HCT116 (cell line): ENCODE measurements at regions not wholly inside any gene's neighbourhood (a gene's known extent, or its start where the extent isn't known, plus 50 kb on each side); places are given as distances from the start of the nearest gene placed in this dataset.

Experiments used
- EZH2 ChIP-seq: fragments of 200-600 bp; sonication (generic); IDR thresholded peaks from 2 replicates; pipeline ENCODE4 v1.6.1; 2017; ENCODE audit warnings: antibody characterized with exemption, mixed run types
- EZH2phosphoT487 ChIP-seq: fragments of 200-600 bp; IDR thresholded peaks from 2 replicates; pipeline ENCODE4 v1.6.1; 2018; ENCODE audit warnings: antibody characterized with exemption, borderline replicate concordance
- POLR2A ChIP-seq: IDR thresholded peaks from 2 replicates; pipeline ENCODE4 v1.7.0; 2011; ENCODE audit warnings: borderline replicate concordance; ENCODE audit not compliant: insufficient read depth, insufficient read length; ENCODE audit errors: extremely low read depth
- RAD21 ChIP-seq: IDR thresholded peaks from 2 replicates; pipeline ENCODE4 v1.6.1; 2012; ENCODE audit warnings: low read depth, mild to moderate bottlenecking
- TCF7L2 ChIP-seq: IDR thresholded peaks from 2 replicates; pipeline ENCODE4 v1.7.0; 2011; ENCODE audit warnings: borderline replicate concordance, inconsistent platforms; ENCODE audit not compliant: insufficient read depth, insufficient read length; ENCODE audit errors: extremely low read depth
- ZNF274 ChIP-seq: fragments of 200-500 bp; sonication (Bioruptor generic); IDR thresholded peaks from 2 replicates; pipeline ENCODE4 v1.6.1; 2014; ENCODE audit warnings: mild to moderate bottlenecking, low read depth, low read length, inconsistent platforms
- TF ChIP-seq, protein P1 (sequence below), 3 experiments: fragments of 200-600 bp in 1 of 3; sonication (generic) in 1 of 3; IDR thresholded peaks in 2 of 3; conservative IDR thresholded peaks in 1 of 3; 2 replicates each; pipeline ENCODE4 v1.5.1; 2012 to 2017; ENCODE audit warnings: low read depth in 2 of 3, low read length in 2 of 3, antibody characterized with exemption in 1 of 3, borderline replicate concordance in 1 of 3, control low read depth in 1 of 3, mild to moderate bottlenecking in 1 of 3, mixed read lengths in 1 of 3, mixed run types in 1 of 3, moderate library complexity in 1 of 3; ENCODE audit not compliant: insufficient read depth in 1 of 3
- TF ChIP-seq, protein P2 (sequence below): IDR thresholded peaks from 2 replicates; pipeline ENCODE4 v1.6.1; 2012; ENCODE audit warnings: low read depth
- TF ChIP-seq, protein P3 (sequence below): IDR thresholded peaks from 2 replicates; pipeline ENCODE4 v1.6.1; 2011; ENCODE audit warnings: mild to moderate bottlenecking, low read length, moderate library complexity; ENCODE audit not compliant: insufficient replicate concordance; ENCODE audit errors: extremely low read depth

DNA sequence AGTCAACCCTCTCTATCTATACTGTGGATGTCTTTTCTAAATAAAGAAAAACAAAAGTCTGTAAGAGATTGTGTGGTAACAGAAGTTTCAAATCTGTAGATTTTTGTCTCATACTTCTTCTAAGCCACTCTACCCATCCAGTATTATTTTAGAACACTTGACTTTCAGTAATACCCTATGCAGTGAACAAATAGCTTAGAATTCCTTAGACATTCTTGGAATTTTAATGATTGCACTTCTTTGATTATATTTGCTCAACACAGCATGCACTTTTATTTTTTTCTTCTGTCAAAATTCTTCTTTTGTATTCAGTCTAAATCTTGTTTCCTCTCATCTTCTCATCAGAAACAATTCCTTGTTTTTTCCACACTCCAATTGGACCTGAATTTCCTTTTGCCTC is 1080.2 kb downstream of the SUCLG1 start:
- no peak for TF ChIP-seq TCF7L2
- TF ChIP-seq, protein P1, sequence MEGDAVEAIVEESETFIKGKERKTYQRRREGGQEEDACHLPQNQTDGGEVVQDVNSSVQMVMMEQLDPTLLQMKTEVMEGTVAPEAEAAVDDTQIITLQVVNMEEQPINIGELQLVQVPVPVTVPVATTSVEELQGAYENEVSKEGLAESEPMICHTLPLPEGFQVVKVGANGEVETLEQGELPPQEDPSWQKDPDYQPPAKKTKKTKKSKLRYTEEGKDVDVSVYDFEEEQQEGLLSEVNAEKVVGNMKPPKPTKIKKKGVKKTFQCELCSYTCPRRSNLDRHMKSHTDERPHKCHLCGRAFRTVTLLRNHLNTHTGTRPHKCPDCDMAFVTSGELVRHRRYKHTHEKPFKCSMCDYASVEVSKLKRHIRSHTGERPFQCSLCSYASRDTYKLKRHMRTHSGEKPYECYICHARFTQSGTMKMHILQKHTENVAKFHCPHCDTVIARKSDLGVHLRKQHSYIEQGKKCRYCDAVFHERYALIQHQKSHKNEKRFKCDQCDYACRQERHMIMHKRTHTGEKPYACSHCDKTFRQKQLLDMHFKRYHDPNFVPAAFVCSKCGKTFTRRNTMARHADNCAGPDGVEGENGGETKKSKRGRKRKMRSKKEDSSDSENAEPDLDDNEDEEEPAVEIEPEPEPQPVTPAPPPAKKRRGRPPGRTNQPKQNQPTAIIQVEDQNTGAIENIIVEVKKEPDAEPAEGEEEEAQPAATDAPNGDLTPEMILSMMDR (IDR thresholded peaks at IDR 0.05 in 2 of 3, conservative IDR thresholded peaks at IDR 0.05 in 1 of 3; ENCODE audit: borderline replicate concordance in 1 of 3, insufficient read depth in 1 of 3, low read depth in 2 of 3, low read length in 2 of 3), result no peak
- no peak for TF ChIP-seq EZH2
- no peak for TF ChIP-seq POLR2A
- TF ChIP-seq, protein P2, sequence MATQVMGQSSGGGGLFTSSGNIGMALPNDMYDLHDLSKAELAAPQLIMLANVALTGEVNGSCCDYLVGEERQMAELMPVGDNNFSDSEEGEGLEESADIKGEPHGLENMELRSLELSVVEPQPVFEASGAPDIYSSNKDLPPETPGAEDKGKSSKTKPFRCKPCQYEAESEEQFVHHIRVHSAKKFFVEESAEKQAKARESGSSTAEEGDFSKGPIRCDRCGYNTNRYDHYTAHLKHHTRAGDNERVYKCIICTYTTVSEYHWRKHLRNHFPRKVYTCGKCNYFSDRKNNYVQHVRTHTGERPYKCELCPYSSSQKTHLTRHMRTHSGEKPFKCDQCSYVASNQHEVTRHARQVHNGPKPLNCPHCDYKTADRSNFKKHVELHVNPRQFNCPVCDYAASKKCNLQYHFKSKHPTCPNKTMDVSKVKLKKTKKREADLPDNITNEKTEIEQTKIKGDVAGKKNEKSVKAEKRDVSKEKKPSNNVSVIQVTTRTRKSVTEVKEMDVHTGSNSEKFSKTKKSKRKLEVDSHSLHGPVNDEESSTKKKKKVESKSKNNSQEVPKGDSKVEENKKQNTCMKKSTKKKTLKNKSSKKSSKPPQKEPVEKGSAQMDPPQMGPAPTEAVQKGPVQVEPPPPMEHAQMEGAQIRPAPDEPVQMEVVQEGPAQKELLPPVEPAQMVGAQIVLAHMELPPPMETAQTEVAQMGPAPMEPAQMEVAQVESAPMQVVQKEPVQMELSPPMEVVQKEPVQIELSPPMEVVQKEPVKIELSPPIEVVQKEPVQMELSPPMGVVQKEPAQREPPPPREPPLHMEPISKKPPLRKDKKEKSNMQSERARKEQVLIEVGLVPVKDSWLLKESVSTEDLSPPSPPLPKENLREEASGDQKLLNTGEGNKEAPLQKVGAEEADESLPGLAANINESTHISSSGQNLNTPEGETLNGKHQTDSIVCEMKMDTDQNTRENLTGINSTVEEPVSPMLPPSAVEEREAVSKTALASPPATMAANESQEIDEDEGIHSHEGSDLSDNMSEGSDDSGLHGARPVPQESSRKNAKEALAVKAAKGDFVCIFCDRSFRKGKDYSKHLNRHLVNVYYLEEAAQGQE, result no peak
- TF ChIP-seq EZH2phosphoT487, result no peak
- no peak for TF ChIP-seq RAD21
- TF ChIP-seq, protein P3, sequence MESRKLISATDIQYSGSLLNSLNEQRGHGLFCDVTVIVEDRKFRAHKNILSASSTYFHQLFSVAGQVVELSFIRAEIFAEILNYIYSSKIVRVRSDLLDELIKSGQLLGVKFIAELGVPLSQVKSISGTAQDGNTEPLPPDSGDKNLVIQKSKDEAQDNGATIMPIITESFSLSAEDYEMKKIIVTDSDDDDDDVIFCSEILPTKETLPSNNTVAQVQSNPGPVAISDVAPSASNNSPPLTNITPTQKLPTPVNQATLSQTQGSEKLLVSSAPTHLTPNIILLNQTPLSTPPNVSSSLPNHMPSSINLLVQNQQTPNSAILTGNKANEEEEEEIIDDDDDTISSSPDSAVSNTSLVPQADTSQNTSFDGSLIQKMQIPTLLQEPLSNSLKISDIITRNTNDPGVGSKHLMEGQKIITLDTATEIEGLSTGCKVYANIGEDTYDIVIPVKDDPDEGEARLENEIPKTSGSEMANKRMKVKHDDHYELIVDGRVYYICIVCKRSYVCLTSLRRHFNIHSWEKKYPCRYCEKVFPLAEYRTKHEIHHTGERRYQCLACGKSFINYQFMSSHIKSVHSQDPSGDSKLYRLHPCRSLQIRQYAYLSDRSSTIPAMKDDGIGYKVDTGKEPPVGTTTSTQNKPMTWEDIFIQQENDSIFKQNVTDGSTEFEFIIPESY, result no peak
- no peak for TF ChIP-seq ZNF274
